GM20431 (cell line): ENCODE measurements at regions not wholly inside any gene's neighbourhood (a gene's known extent, or its start where the extent isn't known, plus 50 kb on each side); places are given as distances from the start of the nearest gene placed in this dataset.

Source experiments
- in situ Hi-C: fragments of 300-500 bp; cut with MseI, MboI; formaldehyde crosslinking; loops from one replicate; pipeline ENCODE4 v1.15.0; 2020; ENCODE audit warnings: low sequenced_read_pairs; ENCODE audit not compliant: unreplicated experiment

DNA sequence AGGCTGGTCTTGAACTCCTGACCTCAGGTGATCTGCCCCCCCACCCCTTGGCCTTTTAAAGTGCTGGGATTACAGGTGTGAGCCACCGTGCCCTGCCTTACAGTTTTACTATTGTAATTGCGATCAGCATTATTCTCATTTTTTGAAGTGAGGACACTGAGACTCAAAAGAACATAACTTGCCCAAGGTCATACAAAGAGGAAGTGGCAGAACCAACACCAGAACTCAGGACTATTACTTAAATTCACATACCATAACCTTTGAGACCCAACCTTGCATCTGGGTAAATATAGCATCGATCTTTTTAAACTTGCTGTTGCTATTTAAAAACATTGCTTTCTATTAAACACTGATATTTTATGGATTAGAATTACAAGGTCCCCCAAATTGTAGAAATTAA, 54.2 kb downstream of the FOXI1 start:
- in situ Hi-C loops = no loop called here

GRCh38 chr5:170161069-170161468, 55.4 kb downstream of the FOXI1 start:
- in situ Hi-C loops = no loop called here

DNA sequence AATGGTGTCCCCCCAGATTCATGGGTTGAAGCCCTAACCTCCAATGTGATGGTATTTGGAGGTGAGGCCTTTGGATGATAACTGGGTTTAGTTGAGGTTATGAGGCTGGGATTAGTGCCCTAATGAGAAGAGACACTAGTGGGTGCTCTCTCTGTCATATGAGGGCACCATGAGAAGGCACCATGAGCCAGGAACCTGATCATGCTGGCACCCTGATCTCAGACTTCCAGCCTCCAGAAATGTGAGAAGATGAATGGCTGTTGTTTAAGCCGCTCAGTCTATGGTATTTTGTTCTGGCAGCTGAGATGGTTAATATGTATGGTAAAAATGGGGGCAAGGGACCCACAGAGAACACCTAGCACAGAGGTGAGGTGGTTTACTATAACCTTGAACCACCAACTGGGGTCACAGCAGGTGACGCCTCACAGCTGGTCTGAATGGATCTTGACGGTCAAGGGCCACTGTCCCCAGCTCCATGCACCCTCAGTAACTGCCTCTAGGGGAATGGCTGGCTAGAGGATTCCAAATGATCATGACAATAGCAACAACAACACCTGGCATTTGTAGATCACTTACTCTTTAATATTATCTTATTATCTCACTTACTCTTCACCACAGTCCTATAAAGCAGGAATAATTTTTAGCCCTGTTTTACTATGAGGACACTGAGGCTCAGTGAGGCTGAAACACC, 57.1 kb downstream of the FOXI1 start:
- in situ Hi-C loops = no loop called here

GRCh38 chr5:170164087-170164486, 58.4 kb downstream of the FOXI1 start:
- in situ Hi-C loops = no loop called here

DNA sequence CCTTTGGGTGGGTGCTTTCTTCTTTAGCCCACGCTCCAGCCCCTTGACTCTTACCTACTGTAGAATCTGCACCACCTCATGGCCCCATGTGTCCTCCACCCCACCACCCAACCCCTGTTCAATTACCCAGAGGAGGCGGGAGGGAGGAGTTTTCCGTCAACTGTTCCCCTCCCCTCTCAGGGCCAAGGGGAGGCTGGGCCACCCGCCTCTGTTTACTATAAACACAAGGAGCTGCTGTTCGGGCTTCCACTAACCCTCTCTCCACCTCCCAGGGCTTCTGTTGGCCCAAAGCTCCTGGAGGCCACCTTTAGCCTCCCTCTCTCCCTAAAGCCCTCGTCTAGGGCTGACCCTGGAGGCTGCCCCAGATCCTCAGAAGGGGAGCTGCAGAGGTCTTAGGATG, 59.2 kb downstream of the FOXI1 start:
- in situ Hi-C loops = no loop called here

- in situ Hi-C loops = no loop called here
These were observed 60.4 kb downstream of the FOXI1 start for GRCh38 chr5:170166101-170166500.

- in situ Hi-C loops = no loop called here
These were observed 62.3 kb downstream of the FOXI1 start for GRCh38 chr5:170168002-170168401.

GRCh38 chr5:170168797-170169196, 63.1 kb downstream of the FOXI1 start:
- in situ Hi-C loops = no loop called here

GRCh38 chr5:170169996-170170395, 62.8 kb upstream of the C5orf58 start:
- in situ Hi-C loops = no loop called here

GRCh38 chr5:170171811-170172210, 61.0 kb upstream of the C5orf58 start:
- in situ Hi-C loops = no loop called here

DNA sequence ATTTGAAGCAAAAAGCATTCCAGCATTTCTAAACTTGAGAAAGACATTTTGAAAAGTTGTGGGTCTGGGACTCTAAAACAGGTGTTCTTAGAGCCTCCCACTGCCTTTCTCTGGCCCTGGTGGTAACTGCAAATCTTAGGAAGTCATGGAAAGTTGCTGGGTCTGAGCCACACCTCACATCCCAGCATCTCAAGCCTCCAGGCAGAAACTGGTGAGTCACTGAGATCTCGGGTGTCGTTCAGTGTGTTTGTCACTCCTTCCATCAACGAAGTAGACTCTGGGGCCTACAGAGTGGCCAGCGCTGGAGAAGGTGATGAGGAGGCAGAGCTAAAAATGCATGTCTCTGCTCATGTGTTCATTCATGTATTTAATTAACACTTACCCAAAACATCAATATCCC, 59.6 kb upstream of the C5orf58 start:
- in situ Hi-C loops = no loop called here

DNA sequence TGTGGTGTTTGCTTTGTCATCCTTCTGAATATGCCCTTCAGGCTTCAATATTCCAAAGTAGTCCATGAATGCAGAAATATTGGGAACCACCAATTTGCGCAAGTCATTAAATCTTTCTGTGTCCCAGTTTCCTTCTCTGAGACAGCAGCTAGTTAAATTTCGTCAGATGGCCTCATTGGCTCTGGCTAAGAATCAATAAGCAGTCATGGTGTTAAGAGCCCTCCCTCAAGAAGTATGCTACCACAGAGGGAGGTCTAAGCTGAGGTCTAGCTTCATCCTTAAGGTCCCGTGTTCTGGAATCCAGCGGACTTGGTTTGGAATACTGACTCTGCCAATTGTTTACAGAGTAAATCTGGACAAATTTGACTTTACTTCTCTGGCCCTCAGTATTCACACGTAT, 59.1 kb upstream of the C5orf58 start:
- in situ Hi-C loops = no loop called here

DNA sequence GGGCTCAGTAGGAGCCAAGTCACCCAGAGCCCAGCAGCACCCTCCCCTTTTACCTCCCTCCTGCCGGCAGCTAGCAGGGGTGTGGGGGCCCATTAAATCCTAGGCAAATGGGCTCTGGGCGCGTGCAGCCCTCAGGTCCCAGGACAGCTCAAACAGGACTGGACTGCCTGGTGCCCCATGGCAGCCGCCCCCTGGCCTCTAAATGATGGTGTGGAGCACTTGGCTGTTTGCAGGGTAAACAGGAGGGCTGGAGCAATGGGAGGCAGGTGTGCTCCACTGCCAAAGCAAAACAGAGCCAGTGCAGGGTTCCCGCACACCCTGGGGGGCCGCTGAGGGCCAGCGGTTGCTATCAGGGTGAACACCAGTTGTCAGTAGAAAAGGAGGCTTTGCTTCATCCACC, 55.9 kb upstream of the C5orf58 start:
- in situ Hi-C loops = no loop called here

- in situ Hi-C loops = no loop called here
These were observed 54.0 kb upstream of the C5orf58 start for GRCh38 chr5:170178814-170179213.

- in situ Hi-C loops = loop anchor here (10.0 kb wide), 1 partner anchor 85 kb away; no protein-coding TSS in a partner anchor
These were observed 53.2 kb upstream of the C5orf58 start for GRCh38 chr5:170179626-170180025.

GRCh38 chr5:170181902-170182301, 50.9 kb upstream of the C5orf58 start:
- in situ Hi-C loops = loop anchor here (10.0 kb wide), 1 partner anchor 87 kb away; no protein-coding TSS in a partner anchor

- in situ Hi-C loops = loop anchor here (10.0 kb wide), 1 partner anchor 88 kb away; no protein-coding TSS in a partner anchor
These were observed 50.3 kb upstream of the C5orf58 start for GRCh38 chr5:170182491-170182890.
